ENCODE measurements at regions not wholly inside any gene's neighbourhood (a gene's known extent, or its start where the extent isn't known, plus 50 kb on each side); places are given as distances from the start of the nearest gene placed in this dataset.
A peak's percentile ranks its signal among the peaks of the same experiment; 100 is the strongest.

GRCh38 chr1:96253246-96254035 lies 468.1 kb upstream of the PTBP2 start:
- DNase-seq (ENCODE audit: low read depth), result no peak
- TF ChIP-seq, protein P1, sequence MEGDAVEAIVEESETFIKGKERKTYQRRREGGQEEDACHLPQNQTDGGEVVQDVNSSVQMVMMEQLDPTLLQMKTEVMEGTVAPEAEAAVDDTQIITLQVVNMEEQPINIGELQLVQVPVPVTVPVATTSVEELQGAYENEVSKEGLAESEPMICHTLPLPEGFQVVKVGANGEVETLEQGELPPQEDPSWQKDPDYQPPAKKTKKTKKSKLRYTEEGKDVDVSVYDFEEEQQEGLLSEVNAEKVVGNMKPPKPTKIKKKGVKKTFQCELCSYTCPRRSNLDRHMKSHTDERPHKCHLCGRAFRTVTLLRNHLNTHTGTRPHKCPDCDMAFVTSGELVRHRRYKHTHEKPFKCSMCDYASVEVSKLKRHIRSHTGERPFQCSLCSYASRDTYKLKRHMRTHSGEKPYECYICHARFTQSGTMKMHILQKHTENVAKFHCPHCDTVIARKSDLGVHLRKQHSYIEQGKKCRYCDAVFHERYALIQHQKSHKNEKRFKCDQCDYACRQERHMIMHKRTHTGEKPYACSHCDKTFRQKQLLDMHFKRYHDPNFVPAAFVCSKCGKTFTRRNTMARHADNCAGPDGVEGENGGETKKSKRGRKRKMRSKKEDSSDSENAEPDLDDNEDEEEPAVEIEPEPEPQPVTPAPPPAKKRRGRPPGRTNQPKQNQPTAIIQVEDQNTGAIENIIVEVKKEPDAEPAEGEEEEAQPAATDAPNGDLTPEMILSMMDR (conservative IDR thresholded peaks at IDR 0.05; ENCODE audit: low read depth, low read length), result no peak
- no peak overlapping the region for H3K4me3 ChIP-seq (ENCODE audit: low read length)

DNA sequence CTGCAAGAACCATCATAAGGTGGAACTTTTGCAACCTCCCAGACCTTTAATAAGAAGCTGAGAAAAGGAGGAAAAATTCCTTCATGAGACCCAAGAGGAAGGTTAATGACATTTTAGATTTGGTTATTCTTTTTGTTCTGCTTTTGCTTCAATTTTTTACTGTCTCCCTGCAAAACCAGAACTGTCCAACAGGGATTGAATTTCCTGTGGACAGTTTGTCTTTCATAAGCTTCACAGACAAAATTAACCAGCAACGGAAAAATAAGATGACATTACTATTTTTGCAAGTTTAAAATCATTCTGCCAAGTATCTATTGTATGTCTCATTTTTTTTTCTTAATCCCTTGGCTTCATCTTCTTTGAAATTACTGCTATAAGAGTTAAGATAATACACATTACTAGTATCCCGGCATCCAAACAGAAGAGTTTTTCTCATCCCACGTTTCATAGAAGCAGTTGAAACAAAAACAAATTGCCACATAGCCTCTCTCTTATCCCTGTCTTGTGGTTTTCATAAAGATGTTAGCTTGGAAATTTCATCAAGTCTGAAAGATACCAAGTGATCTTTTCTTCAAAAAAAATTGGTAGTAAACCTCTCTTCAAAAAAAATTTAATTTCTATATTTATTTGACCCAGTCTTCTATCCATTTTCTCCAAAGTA lies 465.3 kb upstream of the PTBP2 start:
- no peak overlapping the region for H3K4me3 ChIP-seq (ENCODE audit: low read length)
- TF ChIP-seq, protein P1 (conservative IDR thresholded peaks at IDR 0.05; ENCODE audit: low read depth, low read length), result no peak
- no peak for DNase-seq (ENCODE audit: low read depth)

- H3K4me3 ChIP-seq (ENCODE audit: low read length), result no peak overlapping the region
- peak; percentile 76 for DNase-seq (ENCODE audit: low read depth)
- TF ChIP-seq, protein P1 (conservative IDR thresholded peaks at IDR 0.05; ENCODE audit: low read depth, low read length), result no peak
Observed at GRCh38 chr1:96259399-96259798, 462.2 kb upstream of the PTBP2 start.

GRCh38 chr1:96281491-96281890 lies 440.1 kb upstream of the PTBP2 start:
- no peak for DNase-seq (ENCODE audit: low read depth)
- H3K4me3 ChIP-seq (ENCODE audit: low read length), result no peak overlapping the region
- TF ChIP-seq, protein P1 (conservative IDR thresholded peaks at IDR 0.05; ENCODE audit: low read depth, low read length), result no peak

GRCh38 chr1:96290033-96290432 lies 431.6 kb upstream of the PTBP2 start:
- no peak overlapping the region for H3K4me3 ChIP-seq (ENCODE audit: low read length)
- TF ChIP-seq, protein P1 (conservative IDR thresholded peaks at IDR 0.05; ENCODE audit: low read depth, low read length), result no peak
- no peak for DNase-seq (ENCODE audit: low read depth)

- TF ChIP-seq, protein P1 (conservative IDR thresholded peaks at IDR 0.05; ENCODE audit: low read depth, low read length), result no peak
- H3K4me3 ChIP-seq (ENCODE audit: low read length), result no peak overlapping the region
- DNase-seq (ENCODE audit: low read depth), result no peak
Observed at GRCh38 chr1:96290801-96291200, 430.8 kb upstream of the PTBP2 start.

- TF ChIP-seq, protein P1 (conservative IDR thresholded peaks at IDR 0.05; ENCODE audit: low read depth, low read length), result no peak
- no peak for DNase-seq (ENCODE audit: low read depth)
- H3K4me3 ChIP-seq (ENCODE audit: low read length), result no peak overlapping the region
Observed at GRCh38 chr1:96291468-96291867, 430.1 kb upstream of the PTBP2 start.
